ENCODE measurements at regions not wholly inside any gene's neighbourhood (a gene's known extent, or its start where the extent isn't known, plus 50 kb on each side); places are given as distances from the start of the nearest gene placed in this dataset.

GRCh38 chrX:20472620-20473258 is 206.0 kb upstream of the RPS6KA3 start:
- H3K27me3 ChIP-seq (ENCODE audit: low read length) = no peaks in the 10 kb centered on the region
- H4K20me1 ChIP-seq (ENCODE audit: insufficient read depth, low read depth, low read length) = no peaks in the 10 kb centered on the region
- H3K4me2 ChIP-seq (ENCODE audit: low read depth, low read length, poor library complexity, severe bottlenecking) = no peak overlapping the region
- DNase-seq = no peak
- no peaks in the 10 kb centered on the region for H3K9me2 ChIP-seq (replicated peaks; ENCODE audit: insufficient read depth, low read length)
- H3K36me3 ChIP-seq (ENCODE audit: insufficient read depth, low read length) = no peaks in the 10 kb centered on the region
- H3K27ac ChIP-seq (ENCODE audit: low read length) = no peak overlapping the region
- H3K4me3 ChIP-seq (ENCODE audit: low read length) = no peak overlapping the region
- H3K79me2 ChIP-seq (ENCODE audit: low read length) = no peaks in the 10 kb centered on the region
- H3K9ac ChIP-seq (ENCODE audit: low read length) = no peak overlapping the region
- no peaks in the 10 kb centered on the region for H3K9me3 ChIP-seq (ENCODE audit: low read length)
- no peak overlapping the region for H2AFZ ChIP-seq (ENCODE audit: low read length)
- no peaks in the 10 kb centered on the region for H3K4me1 ChIP-seq (ENCODE audit: low read length)

- no peaks in the 10 kb centered on the region for H3K36me3 ChIP-seq (ENCODE audit: insufficient read depth, low read length)
- no peak overlapping the region for H3K4me2 ChIP-seq (ENCODE audit: low read depth, low read length, poor library complexity, severe bottlenecking)
- DNase-seq = no peak
- no peak overlapping the region for H3K4me3 ChIP-seq (ENCODE audit: low read length)
- H3K4me1 ChIP-seq (ENCODE audit: low read length) = no peaks in the 10 kb centered on the region
- no peaks in the 10 kb centered on the region for H3K9me3 ChIP-seq (ENCODE audit: low read length)
- no peak overlapping the region for H3K9ac ChIP-seq (ENCODE audit: low read length)
- no peaks in the 10 kb centered on the region for H3K27me3 ChIP-seq (ENCODE audit: low read length)
- no peaks in the 10 kb centered on the region for H4K20me1 ChIP-seq (ENCODE audit: insufficient read depth, low read depth, low read length)
- H2AFZ ChIP-seq (ENCODE audit: low read length) = no peak overlapping the region
- no peaks in the 10 kb centered on the region for H3K9me2 ChIP-seq (replicated peaks; ENCODE audit: insufficient read depth, low read length)
- H3K27ac ChIP-seq (ENCODE audit: low read length) = no peak overlapping the region
- H3K79me2 ChIP-seq (ENCODE audit: low read length) = no peaks in the 10 kb centered on the region
These were observed 205.4 kb upstream of the RPS6KA3 start for GRCh38 chrX:20472148-20472547.

DNA sequence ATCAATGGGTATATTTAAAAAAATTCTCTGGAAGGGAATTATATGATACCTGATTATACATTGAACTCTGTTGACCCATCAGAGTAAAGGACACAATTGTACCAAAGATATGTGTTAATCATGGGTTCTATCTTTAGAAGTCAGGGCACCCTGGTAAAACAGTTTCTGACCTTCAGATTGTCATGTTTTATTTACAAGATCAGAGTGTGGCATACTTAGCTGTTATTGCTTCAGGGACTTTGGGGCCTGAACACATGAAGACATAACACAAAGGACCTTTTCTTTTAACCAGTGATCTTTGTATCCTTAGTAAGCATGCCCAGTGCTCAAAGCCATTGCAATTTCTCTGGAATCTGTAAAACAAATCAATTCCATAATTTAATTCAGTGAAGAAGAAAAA is 204.8 kb upstream of the RPS6KA3 start:
- Histone ChIP-seq H3K9ac (ENCODE audit: low read length) (no peak overlapping the region), H4K20me1 (ENCODE audit: insufficient read depth, low read depth, low read length) (no peaks in the 10 kb centered on the region), H3K4me1 (ENCODE audit: low read length) (no peaks in the 10 kb centered on the region), H3K9me2 (replicated peaks; ENCODE audit: insufficient read depth, low read length) (no peaks in the 10 kb centered on the region), H2AFZ (ENCODE audit: low read length) (no peak overlapping the region), H3K36me3 (ENCODE audit: insufficient read depth, low read length) (no peaks in the 10 kb centered on the region), H3K9me3 (ENCODE audit: low read length) (no peaks in the 10 kb centered on the region), H3K27me3 (ENCODE audit: low read length) (no peaks in the 10 kb centered on the region), H3K27ac (ENCODE audit: low read length) (no peak overlapping the region), H3K4me3 (ENCODE audit: low read length) (no peak overlapping the region), H3K79me2 (ENCODE audit: low read length) (no peaks in the 10 kb centered on the region), H3K4me2 (ENCODE audit: low read depth, low read length, poor library complexity, severe bottlenecking) (no peak overlapping the region)
- no peak for DNase-seq

GRCh38 chrX:20463296-20464075 is 196.8 kb upstream of the RPS6KA3 start:
- Histone ChIP-seq H2AFZ (ENCODE audit: low read length) (no peak overlapping the region), H3K79me2 (ENCODE audit: low read length) (no peaks in the 10 kb centered on the region), H3K9me2 (replicated peaks; ENCODE audit: insufficient read depth, low read length) (no peaks in the 10 kb centered on the region), H3K27ac (ENCODE audit: low read length) (no peak overlapping the region), H3K9ac (ENCODE audit: low read length) (no peak overlapping the region), H3K4me2 (ENCODE audit: low read depth, low read length, poor library complexity, severe bottlenecking) (no peak overlapping the region), H3K9me3 (ENCODE audit: low read length) (no peaks in the 10 kb centered on the region), H4K20me1 (ENCODE audit: insufficient read depth, low read depth, low read length) (no peaks in the 10 kb centered on the region), H3K4me1 (ENCODE audit: low read length) (no peaks in the 10 kb centered on the region), H3K4me3 (ENCODE audit: low read length) (no peak overlapping the region), H3K27me3 (ENCODE audit: low read length) (no peaks in the 10 kb centered on the region), H3K36me3 (ENCODE audit: insufficient read depth, low read length) (no peaks in the 10 kb centered on the region)
- DNase-seq = no peak

DNA sequence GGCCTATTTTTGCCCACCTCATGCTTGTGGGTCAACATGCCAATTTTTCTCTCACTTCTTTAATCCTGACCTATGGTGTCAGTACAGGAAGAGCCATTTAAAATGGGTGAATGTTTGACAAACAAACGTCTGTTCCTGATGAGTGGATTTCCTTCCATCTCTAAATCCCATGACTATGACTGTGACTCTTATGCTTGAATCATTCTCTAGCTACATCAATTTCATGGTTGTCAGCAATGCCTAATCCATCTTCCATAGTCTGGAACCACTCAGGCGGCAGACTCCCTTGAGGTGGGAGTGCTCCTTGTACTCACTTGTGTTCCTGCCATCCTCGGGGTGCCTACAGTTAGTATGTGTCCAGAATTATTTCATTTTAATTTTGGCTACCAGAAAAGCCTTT is 194.9 kb upstream of the RPS6KA3 start:
- Histone ChIP-seq H4K20me1 (ENCODE audit: insufficient read depth, low read depth, low read length) (no peaks in the 10 kb centered on the region), H3K4me2 (ENCODE audit: low read depth, low read length, poor library complexity, severe bottlenecking) (no peak overlapping the region), H2AFZ (ENCODE audit: low read length) (no peak overlapping the region), H3K4me3 (ENCODE audit: low read length) (no peak overlapping the region), H3K9me3 (ENCODE audit: low read length) (no peaks in the 10 kb centered on the region), H3K27me3 (ENCODE audit: low read length) (no peaks in the 10 kb centered on the region), H3K36me3 (ENCODE audit: insufficient read depth, low read length) (no peaks in the 10 kb centered on the region), H3K9me2 (replicated peaks; ENCODE audit: insufficient read depth, low read length) (no peaks in the 10 kb centered on the region), H3K4me1 (ENCODE audit: low read length) (no peaks in the 10 kb centered on the region), H3K9ac (ENCODE audit: low read length) (no peak overlapping the region), H3K79me2 (ENCODE audit: low read length) (no peaks in the 10 kb centered on the region), H3K27ac (ENCODE audit: low read length) (no peak overlapping the region)
- no peak for DNase-seq

GRCh38 chrX:20461002-20461401 is 194.3 kb upstream of the RPS6KA3 start:
- no peaks in the 10 kb centered on the region for H3K27me3 ChIP-seq (ENCODE audit: low read length)
- H3K9ac ChIP-seq (ENCODE audit: low read length) = no peak overlapping the region
- no peak overlapping the region for H2AFZ ChIP-seq (ENCODE audit: low read length)
- no peaks in the 10 kb centered on the region for H3K79me2 ChIP-seq (ENCODE audit: low read length)
- H3K4me3 ChIP-seq (ENCODE audit: low read length) = no peak overlapping the region
- H3K4me2 ChIP-seq (ENCODE audit: low read depth, low read length, poor library complexity, severe bottlenecking) = no peak overlapping the region
- no peak overlapping the region for H3K27ac ChIP-seq (ENCODE audit: low read length)
- DNase-seq = no peak
- H4K20me1 ChIP-seq (ENCODE audit: insufficient read depth, low read depth, low read length) = no peaks in the 10 kb centered on the region
- H3K9me2 ChIP-seq (replicated peaks; ENCODE audit: insufficient read depth, low read length) = no peaks in the 10 kb centered on the region
- H3K4me1 ChIP-seq (ENCODE audit: low read length) = no peaks in the 10 kb centered on the region
- no peaks in the 10 kb centered on the region for H3K9me3 ChIP-seq (ENCODE audit: low read length)
- H3K36me3 ChIP-seq (ENCODE audit: insufficient read depth, low read length) = no peaks in the 10 kb centered on the region

- H3K9me2 ChIP-seq (replicated peaks; ENCODE audit: insufficient read depth, low read length) = no peaks in the 10 kb centered on the region
- no peaks in the 10 kb centered on the region for H3K9me3 ChIP-seq (ENCODE audit: low read length)
- H3K4me3 ChIP-seq (ENCODE audit: low read length) = no peak overlapping the region
- H4K20me1 ChIP-seq (ENCODE audit: insufficient read depth, low read depth, low read length) = no peaks in the 10 kb centered on the region
- no peak overlapping the region for H3K9ac ChIP-seq (ENCODE audit: low read length)
- H2AFZ ChIP-seq (ENCODE audit: low read length) = no peak overlapping the region
- H3K79me2 ChIP-seq (ENCODE audit: low read length) = no peaks in the 10 kb centered on the region
- H3K27me3 ChIP-seq (ENCODE audit: low read length) = no peaks in the 10 kb centered on the region
- H3K4me2 ChIP-seq (ENCODE audit: low read depth, low read length, poor library complexity, severe bottlenecking) = no peak overlapping the region
- DNase-seq = no peak
- H3K4me1 ChIP-seq (ENCODE audit: low read length) = no peaks in the 10 kb centered on the region
- H3K27ac ChIP-seq (ENCODE audit: low read length) = no peak overlapping the region
- no peaks in the 10 kb centered on the region for H3K36me3 ChIP-seq (ENCODE audit: insufficient read depth, low read length)
These were observed 193.0 kb upstream of the RPS6KA3 start for GRCh38 chrX:20459410-20460350.

- Histone ChIP-seq H3K4me2 (ENCODE audit: low read depth, low read length, poor library complexity, severe bottlenecking) (no peak overlapping the region), H3K4me1 (ENCODE audit: low read length) (no peaks in the 10 kb centered on the region), H2AFZ (ENCODE audit: low read length) (no peak overlapping the region), H3K27me3 (ENCODE audit: low read length) (no peaks in the 10 kb centered on the region), H3K9ac (ENCODE audit: low read length) (no peak overlapping the region), H3K4me3 (ENCODE audit: low read length) (no peak overlapping the region), H3K79me2 (ENCODE audit: low read length) (no peaks in the 10 kb centered on the region), H3K9me3 (ENCODE audit: low read length) (no peaks in the 10 kb centered on the region), H3K36me3 (ENCODE audit: insufficient read depth, low read length) (no peaks in the 10 kb centered on the region), H3K27ac (ENCODE audit: low read length) (no peak overlapping the region), H4K20me1 (ENCODE audit: insufficient read depth, low read depth, low read length) (no peaks in the 10 kb centered on the region), H3K9me2 (replicated peaks; ENCODE audit: insufficient read depth, low read length) (no peaks in the 10 kb centered on the region)
- DNase-seq = no peak
These were observed 190.3 kb upstream of the RPS6KA3 start for GRCh38 chrX:20456971-20457370.
